Uterus (tissue), 3 donors: ENCODE measurements at regions not wholly inside any gene's neighbourhood (a gene's known extent, or its start where the extent isn't known, plus 50 kb on each side); places are given as distances from the start of the nearest gene placed in this dataset.

Source experiments
- DNase-seq, 2 donors: peaks; one replicate each; pipeline ENCODE4 v3.0.0-alpha.2; 2019 to 2020
- H3K27ac ChIP-seq, 2 donors: fragments of 200-600 bp; sonication (generic); 1 replicate in 1 of 2; 2 replicates in 1 of 2; pipeline ENCODE4 v1.5.1; 2016 to 2018
- H3K27me3 ChIP-seq, 2 donors: fragments of 200-600 bp; sonication (generic); one replicate each; pipeline ENCODE4 v1.5.1; 2018 to 2019; ENCODE audit warnings: control low read depth in 1 of 2
- H3K36me3 ChIP-seq, 2 donors: fragments of 200-600 bp; sonication (generic); one replicate each; pipeline ENCODE4 v1.5.1; 2019; ENCODE audit warnings: control low read depth in 1 of 2
- H3K4me1 ChIP-seq, 2 donors: fragments of 200-600 bp; sonication (generic); one replicate each; pipeline ENCODE4 v1.5.1; 2018 to 2019; ENCODE audit warnings: control low read depth in 1 of 2
- H3K4me3 ChIP-seq, 2 donors: fragments of 200-600 bp; sonication (generic); 1 replicate in 1 of 2; 2 replicates in 1 of 2; pipeline ENCODE4 v1.5.1; 2018 to 2019; ENCODE audit warnings: mild to moderate bottlenecking in 1 of 2
- H3K9me3 ChIP-seq, 2 donors: fragments of 200-600 bp; sonication (generic); one replicate each; pipeline ENCODE4 v1.5.1; 2019; ENCODE audit warnings: control low read depth in 1 of 2
- CTCF ChIP-seq, 4 experiments: fragments of 200-600 bp in 2 of 4; fragments of 450-650 bp in 2 of 4; sonication (generic) in 2 of 4; IDR thresholded peaks; one replicate each; pipeline ENCODE4 v1.5.1; 2016 to 2019; ENCODE audit warnings: antibody characterized with exemption in 4 of 4, mild to moderate bottlenecking in 2 of 4, moderate library complexity in 1 of 4
- POLR2A ChIP-seq, 2 donors: fragments of 450-650 bp; IDR thresholded peaks; one replicate each; pipeline ENCODE4 v1.6.1; 2016; ENCODE audit warnings: antibody characterized with exemption in 2 of 2, mild to moderate bottlenecking in 1 of 2, moderate library complexity in 1 of 2
- intact Hi-C: fragments of 100-400 bp; cut with DNase I; formaldehyde crosslinking; loops from one replicate; pipeline ENCODE4 v1.15.1; 2023; ENCODE audit warnings: low total_unique reads
- donor health status: DM: yes; HTN: yes; CAD: no.

GRCh38 chr4:19736968-19737756 lies 514.5 kb upstream of the SLIT2 start:
- TF ChIP-seq POLR2A (IDR thresholded peaks at IDR 0.05) (no peak), CTCF (IDR thresholded peaks at IDR 0.05) (no peak)

GRCh38 chr4:19735012-19735411 lies 516.7 kb upstream of the SLIT2 start:
- TF ChIP-seq POLR2A (IDR thresholded peaks at IDR 0.05): no peak
- no peak for TF ChIP-seq CTCF (IDR thresholded peaks at IDR 0.05)
- intact Hi-C loops: no loop called here
- Histone ChIP-seq H3K9me3 (no peaks in the 10 kb centered on the region), H3K36me3 (no peaks in the 10 kb centered on the region), H3K4me1 (no peaks in the 10 kb centered on the region), H3K27ac (no peak overlapping the region), H3K4me3 (no peak overlapping the region), H3K27me3 (no peaks in the 10 kb centered on the region)
- DNase-seq: no peak

More at GRCh38 chr4:19736968-19737756, 514.5 kb upstream of the SLIT2 start:
- H3K9me3 ChIP-seq: no peaks in the 10 kb centered on the region
- H3K4me1 ChIP-seq: no peaks in the 10 kb centered on the region
- DNase-seq: no peak
- intact Hi-C loops: no loop called here
- no peak overlapping the region for H3K27ac ChIP-seq
- no peaks in the 10 kb centered on the region for H3K36me3 ChIP-seq
- no peaks in the 10 kb centered on the region for H3K27me3 ChIP-seq
- H3K4me3 ChIP-seq: no peak overlapping the region

GRCh38 chr4:19729886-19730651 lies 521.6 kb upstream of the SLIT2 start:
- Histone ChIP-seq H3K9me3 (no peaks in the 10 kb centered on the region), H3K27ac (no peak overlapping the region), H3K36me3 (no peaks in the 10 kb centered on the region), H3K4me3 (no peak overlapping the region), H3K27me3 (no peaks in the 10 kb centered on the region), H3K4me1 (no peaks in the 10 kb centered on the region)
- TF ChIP-seq CTCF (IDR thresholded peaks at IDR 0.05) (no peak), POLR2A (IDR thresholded peaks at IDR 0.05) (no peak)
- no peak for DNase-seq
- intact Hi-C loops: no loop called here

GRCh38 chr4:19728773-19729172 lies 522.9 kb upstream of the SLIT2 start:
- Histone ChIP-seq H3K36me3 (no peaks in the 10 kb centered on the region), H3K9me3 (no peaks in the 10 kb centered on the region), H3K27me3 (no peaks in the 10 kb centered on the region), H3K27ac (no peak overlapping the region), H3K4me3 (no peak overlapping the region), H3K4me1 (no peaks in the 10 kb centered on the region)
- no peak for DNase-seq
- TF ChIP-seq POLR2A (IDR thresholded peaks at IDR 0.05): no peak
- TF ChIP-seq CTCF (IDR thresholded peaks at IDR 0.05): no peak
- intact Hi-C loops: no loop called here

GRCh38 chr4:19727141-19727540 lies 524.6 kb upstream of the SLIT2 start:
- Histone ChIP-seq H3K36me3 (no peaks in the 10 kb centered on the region), H3K9me3 (no peaks in the 10 kb centered on the region), H3K27me3 (no peaks in the 10 kb centered on the region), H3K4me3 (no peak overlapping the region), H3K4me1 (no peaks in the 10 kb centered on the region), H3K27ac (no peak overlapping the region)
- intact Hi-C loops: no loop called here
- DNase-seq: no peak
- TF ChIP-seq POLR2A (IDR thresholded peaks at IDR 0.05) (no peak), CTCF (IDR thresholded peaks at IDR 0.05) (no peak)
